ENCODE measurements at regions not wholly inside any gene's neighbourhood (a gene's known extent, or its start where the extent isn't known, plus 50 kb on each side); places are given as distances from the start of the nearest gene placed in this dataset.

GRCh38 chr2:224213396-224213795 lies 174.3 kb upstream of the SERPINE2 start:
- CTCF ChIA-PET (ENCODE audit: unreplicated experiment), result no interaction called here
- peaks cover 5% of the 10 kb centered on the region for H3K4me1 ChIP-seq (ENCODE audit: insufficient read depth, low read length, poor library complexity, severe bottlenecking)

GRCh38 chr2:224211791-224212190 lies 172.7 kb upstream of the SERPINE2 start:
- Histone ChIP-seq H3K27ac (ENCODE audit: low read depth, low read length, poor library complexity, severe bottlenecking) (no peak overlapping the region), H4K20me1 (ENCODE audit: insufficient read depth, low read length) (no peaks in the 10 kb centered on the region), H3K4me2 (ENCODE audit: low read length) (peak overlapping the region; percentile 36; the same call in 1 of the 2 replicates), H3K4me1 (ENCODE audit: insufficient read depth, low read length, poor library complexity, severe bottlenecking) (peaks cover 5% of the 10 kb centered on the region), H2AFZ (ENCODE audit: low read length) (no peak overlapping the region), H3K36me3 (ENCODE audit: insufficient read depth, low read length) (no peaks in the 10 kb centered on the region), H3K9me3 (ENCODE audit: low read length) (no peaks in the 10 kb centered on the region), H3K9me2 (ENCODE audit: insufficient read depth, low read length) (no peaks in the 10 kb centered on the region), H3K79me2 (ENCODE audit: insufficient read depth, low read depth, low read length) (no peaks in the 10 kb centered on the region), H3K4me3 (ENCODE audit: low read depth, low read length, poor library complexity, severe bottlenecking) (no peak overlapping the region)
- no TSS peak for BruUV-seq (replicated peaks)
- CTCF ChIA-PET (ENCODE audit: unreplicated experiment), result no interaction called here
- no peak for TF ChIP-seq EZH2phosphoT487 (IDR thresholded peaks at IDR 0.05; ENCODE audit: borderline replicate concordance, low read depth, low read length)
- TF ChIP-seq CTCF (conservative IDR thresholded peaks at IDR 0.05; ENCODE audit: low read length), result no peak
- intact Hi-C loops (cut with micrococcal nuclease; ENCODE audit: unreplicated experiment), result no loop called here
- peak; percentile 17 for DNase-seq (ENCODE audit: low spot score)
- POLR2A ChIA-PET, result interaction anchor here (0.7 kb wide), 1 partner anchor 66 kb away, joined by 3 read pairs; no protein-coding TSS in a partner anchor

More at GRCh38 chr2:224213396-224213795, 174.3 kb upstream of the SERPINE2 start:
- no peaks in the 10 kb centered on the region for H3K36me3 ChIP-seq (ENCODE audit: insufficient read depth, low read length)
- H2AFZ ChIP-seq (ENCODE audit: low read length), result no peak overlapping the region
- DNase-seq (ENCODE audit: low spot score), result no peak
- TF ChIP-seq CTCF (conservative IDR thresholded peaks at IDR 0.05; ENCODE audit: low read length) (no peak), EZH2phosphoT487 (IDR thresholded peaks at IDR 0.05; ENCODE audit: borderline replicate concordance, low read depth, low read length) (no peak)
- H3K4me3 ChIP-seq (ENCODE audit: low read depth, low read length, poor library complexity, severe bottlenecking), result no peak overlapping the region
- no TSS peak for BruUV-seq (replicated peaks)
- H3K9me3 ChIP-seq (ENCODE audit: low read length), result no peaks in the 10 kb centered on the region
- no peak overlapping the region for H3K27ac ChIP-seq (ENCODE audit: low read depth, low read length, poor library complexity, severe bottlenecking)
- no peaks in the 10 kb centered on the region for H3K9me2 ChIP-seq (ENCODE audit: insufficient read depth, low read length)
- intact Hi-C loops (cut with micrococcal nuclease; ENCODE audit: unreplicated experiment), result no loop called here
- H4K20me1 ChIP-seq (ENCODE audit: insufficient read depth, low read length), result no peaks in the 10 kb centered on the region
- no peak overlapping the region for H3K4me2 ChIP-seq (ENCODE audit: low read length)
- no peaks in the 10 kb centered on the region for H3K79me2 ChIP-seq (ENCODE audit: insufficient read depth, low read depth, low read length)
- POLR2A ChIA-PET, result no interaction called here

GRCh38 chr2:224211181-224211480 lies 172.0 kb upstream of the SERPINE2 start:
- TF ChIP-seq CTCF (conservative IDR thresholded peaks at IDR 0.05; ENCODE audit: low read length) (no peak), EZH2phosphoT487 (IDR thresholded peaks at IDR 0.05; ENCODE audit: borderline replicate concordance, low read depth, low read length) (no peak)
- Histone ChIP-seq H3K4me2 (ENCODE audit: low read length) (no peak overlapping the region), H3K36me3 (ENCODE audit: insufficient read depth, low read length) (no peaks in the 10 kb centered on the region), H3K27ac (ENCODE audit: low read depth, low read length, poor library complexity, severe bottlenecking) (no peak overlapping the region), H3K79me2 (ENCODE audit: insufficient read depth, low read depth, low read length) (no peaks in the 10 kb centered on the region), H3K4me1 (ENCODE audit: insufficient read depth, low read length, poor library complexity, severe bottlenecking) (peaks cover 5% of the 10 kb centered on the region), H2AFZ (ENCODE audit: low read length) (no peak overlapping the region), H3K4me3 (ENCODE audit: low read depth, low read length, poor library complexity, severe bottlenecking) (no peak overlapping the region), H4K20me1 (ENCODE audit: insufficient read depth, low read length) (no peaks in the 10 kb centered on the region), H3K9me2 (ENCODE audit: insufficient read depth, low read length) (no peaks in the 10 kb centered on the region), H3K9me3 (ENCODE audit: low read length) (no peaks in the 10 kb centered on the region)
- ChIA-PET POLR2A (no interaction called here), CTCF (ENCODE audit: unreplicated experiment) (no interaction called here)
- no TSS peak for BruUV-seq (replicated peaks)
- intact Hi-C loops (cut with micrococcal nuclease; ENCODE audit: unreplicated experiment), result no loop called here
- no peak for DNase-seq (ENCODE audit: low spot score)

All from OCI-LY7 (cell line).